ENCODE measurements at regions not wholly inside any gene's neighbourhood (a gene's known extent, or its start where the extent isn't known, plus 50 kb on each side); places are given as distances from the start of the nearest gene placed in this dataset.

DNA sequence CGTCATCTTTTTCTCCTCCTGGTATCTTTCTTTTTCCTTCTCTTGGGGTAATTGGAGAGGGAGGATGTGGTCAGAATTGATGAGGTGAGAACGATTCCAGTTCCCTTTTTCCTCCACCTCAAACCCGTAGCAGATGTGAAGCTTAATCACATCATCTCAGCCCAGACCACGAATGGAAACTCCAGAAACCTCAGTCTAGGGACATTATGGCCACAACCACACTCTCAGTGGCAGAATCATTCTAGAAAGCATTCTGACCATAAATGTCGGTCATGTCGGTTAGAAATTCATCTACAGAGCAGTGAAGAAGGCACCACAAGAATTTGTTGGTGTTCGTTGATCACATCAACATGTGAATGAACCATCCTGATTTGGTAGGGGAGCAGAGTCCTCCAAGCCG lies 78.7 kb downstream of the GATA3 start:
- H3K36me3 ChIP-seq (ENCODE audit: low read depth) = no peaks in the 10 kb centered on the region
- CTCF ChIA-PET = no interaction called here
- peaks cover 14% of the 10 kb centered on the region for H3K4me1 ChIP-seq (replicated peaks; ENCODE audit: insufficient read depth)
- no peaks in the 10 kb centered on the region for H3K27me3 ChIP-seq (ENCODE audit: insufficient read depth, low read depth)
- H3K9me3 ChIP-seq (ENCODE audit: insufficient read depth, low read depth) = no peaks in the 10 kb centered on the region
- no peak overlapping the region for H3K4me2 ChIP-seq
- H3K79me2 ChIP-seq (ENCODE audit: low read depth) = no peaks in the 10 kb centered on the region
- no peak overlapping the region for H3K4me3 ChIP-seq
- peaks cover 15% of the 10 kb centered on the region; the same call in 1 of the 2 replicates for H3F3A ChIP-seq (ENCODE audit: insufficient read depth, low read depth)
- no TSS peak for BruUV-seq (replicated peaks)
- POLR2A ChIA-PET (ENCODE audit: unreplicated experiment) = no interaction called here
- no peak overlapping the region for H3K27ac ChIP-seq
- DNase-seq = no peak
- H4K20me1 ChIP-seq (ENCODE audit: insufficient read depth) = no peaks in the 10 kb centered on the region
- no peak overlapping the region for H2AFZ ChIP-seq
- H3K9me2 ChIP-seq (ENCODE audit: insufficient read depth) = no peaks in the 10 kb centered on the region
- intact Hi-C loops (cut with micrococcal nuclease; ENCODE audit: unreplicated experiment) = loop anchor here (10.0 kb wide), 1 partner anchor 68 kb away; no protein-coding TSS in a partner anchor
- TF ChIP-seq EZH2 (IDR thresholded peaks at IDR 0.05; ENCODE audit: low read depth) = no peak
- TF ChIP-seq, protein P1, sequence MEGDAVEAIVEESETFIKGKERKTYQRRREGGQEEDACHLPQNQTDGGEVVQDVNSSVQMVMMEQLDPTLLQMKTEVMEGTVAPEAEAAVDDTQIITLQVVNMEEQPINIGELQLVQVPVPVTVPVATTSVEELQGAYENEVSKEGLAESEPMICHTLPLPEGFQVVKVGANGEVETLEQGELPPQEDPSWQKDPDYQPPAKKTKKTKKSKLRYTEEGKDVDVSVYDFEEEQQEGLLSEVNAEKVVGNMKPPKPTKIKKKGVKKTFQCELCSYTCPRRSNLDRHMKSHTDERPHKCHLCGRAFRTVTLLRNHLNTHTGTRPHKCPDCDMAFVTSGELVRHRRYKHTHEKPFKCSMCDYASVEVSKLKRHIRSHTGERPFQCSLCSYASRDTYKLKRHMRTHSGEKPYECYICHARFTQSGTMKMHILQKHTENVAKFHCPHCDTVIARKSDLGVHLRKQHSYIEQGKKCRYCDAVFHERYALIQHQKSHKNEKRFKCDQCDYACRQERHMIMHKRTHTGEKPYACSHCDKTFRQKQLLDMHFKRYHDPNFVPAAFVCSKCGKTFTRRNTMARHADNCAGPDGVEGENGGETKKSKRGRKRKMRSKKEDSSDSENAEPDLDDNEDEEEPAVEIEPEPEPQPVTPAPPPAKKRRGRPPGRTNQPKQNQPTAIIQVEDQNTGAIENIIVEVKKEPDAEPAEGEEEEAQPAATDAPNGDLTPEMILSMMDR (conservative IDR thresholded peaks at IDR 0.05) = no peak

- no peaks in the 10 kb centered on the region for H3K27me3 ChIP-seq (ENCODE audit: insufficient read depth, low read depth)
- no peak overlapping the region for H2AFZ ChIP-seq
- ChIA-PET POLR2A (ENCODE audit: unreplicated experiment) (interaction anchor here (0.6 kb wide), 1 partner anchor 65 kb away, joined by 4 read pairs; no protein-coding TSS in a partner anchor), CTCF (no interaction called here)
- DNase-seq = no peak
- H3K9me2 ChIP-seq (ENCODE audit: insufficient read depth) = no peaks in the 10 kb centered on the region
- BruUV-seq (replicated peaks) = no TSS peak
- intact Hi-C loops (cut with micrococcal nuclease; ENCODE audit: unreplicated experiment) = loop anchor here (10.0 kb wide), 1 partner anchor 72 kb away; no protein-coding TSS in a partner anchor
- peaks cover 9% of the 10 kb centered on the region; the same call in 1 of the 2 replicates for H3F3A ChIP-seq (ENCODE audit: insufficient read depth, low read depth)
- peaks cover 8% of the 10 kb centered on the region for H3K4me1 ChIP-seq (replicated peaks; ENCODE audit: insufficient read depth)
- H3K4me3 ChIP-seq = no peak overlapping the region
- H3K79me2 ChIP-seq (ENCODE audit: low read depth) = no peaks in the 10 kb centered on the region
- no peaks in the 10 kb centered on the region for H4K20me1 ChIP-seq (ENCODE audit: insufficient read depth)
- no peaks in the 10 kb centered on the region for H3K9me3 ChIP-seq (ENCODE audit: insufficient read depth, low read depth)
- H3K4me2 ChIP-seq = no peak overlapping the region
- no peak overlapping the region for H3K27ac ChIP-seq
- H3K36me3 ChIP-seq (ENCODE audit: low read depth) = no peaks in the 10 kb centered on the region
- TF ChIP-seq, protein P1 (conservative IDR thresholded peaks at IDR 0.05) = no peak
- TF ChIP-seq EZH2 (IDR thresholded peaks at IDR 0.05; ENCODE audit: low read depth) = no peak
These were observed 82.2 kb downstream of the GATA3 start for GRCh38 chr10:8136736-8137135.

GRCh38 chr10:8137272-8137681 lies 82.8 kb downstream of the GATA3 start:
- ChIA-PET POLR2A (ENCODE audit: unreplicated experiment) (interaction anchor here (0.6 kb wide), 1 partner anchor 66 kb away, joined by 4 read pairs; no protein-coding TSS in a partner anchor), CTCF (no interaction called here)
- intact Hi-C loops (cut with micrococcal nuclease; ENCODE audit: unreplicated experiment) = loop anchor here (10.0 kb wide), 1 partner anchor 72 kb away; no protein-coding TSS in a partner anchor

More at GRCh38 chr10:8137272-8137681, 82.8 kb downstream of the GATA3 start:
- Histone ChIP-seq H3K79me2 (ENCODE audit: low read depth) (no peaks in the 10 kb centered on the region), H3K9me3 (ENCODE audit: insufficient read depth, low read depth) (no peaks in the 10 kb centered on the region), H3K4me2 (no peak overlapping the region), H3K27me3 (ENCODE audit: insufficient read depth, low read depth) (no peaks in the 10 kb centered on the region), H3K4me3 (no peak overlapping the region), H3K36me3 (ENCODE audit: low read depth) (no peaks in the 10 kb centered on the region), H3K9me2 (ENCODE audit: insufficient read depth) (no peaks in the 10 kb centered on the region), H3F3A (ENCODE audit: insufficient read depth, low read depth) (peaks cover 4% of the 10 kb centered on the region; the same call in 1 of the 2 replicates), H3K4me1 (replicated peaks; ENCODE audit: insufficient read depth) (peaks cover 3% of the 10 kb centered on the region; the same call in 1 of the 2 replicates), H2AFZ (no peak overlapping the region), H4K20me1 (ENCODE audit: insufficient read depth) (no peaks in the 10 kb centered on the region), H3K27ac (no peak overlapping the region)
- DNase-seq = no peak
- no TSS peak for BruUV-seq (replicated peaks)
- no peak for TF ChIP-seq EZH2 (IDR thresholded peaks at IDR 0.05; ENCODE audit: low read depth)
- TF ChIP-seq, protein P1 (conservative IDR thresholded peaks at IDR 0.05) = no peak
